DND-41 (cell line): ENCODE measurements at regions not wholly inside any gene's neighbourhood (a gene's known extent, or its start where the extent isn't known, plus 50 kb on each side); places are given as distances from the start of the nearest gene placed in this dataset.

ENCODE experiments used
- ATAC-seq: fragments of 200-7000 bp; cut with Tn5 transposase; 3 replicates; pipeline ENCODE4 v1.9.1; 2021; ENCODE audit warnings: low read depth; ENCODE audit not compliant: insufficient read depth
- DNase-seq: peaks from one replicate; pipeline ENCODE4 v3.0.0-alpha.2; 2020
- H2AFZ ChIP-seq: 2 replicates; pipeline ENCODE4 v1.6.0; 2012; ENCODE audit warnings: low read depth, low read length
- H3K27ac ChIP-seq: 2 replicates; pipeline ENCODE4 v1.5.1; 2012; ENCODE audit warnings: low read length, inconsistent platforms
- H3K27me3 ChIP-seq: fragments of 200-600 bp; sonication (generic); 2 replicates; pipeline ENCODE4 v1.6.0; 2012; ENCODE audit warnings: low read length, mild to moderate bottlenecking, inconsistent platforms; ENCODE audit not compliant: insufficient read depth, poor library complexity
- H3K36me3 ChIP-seq: 2 replicates; pipeline ENCODE4 v1.5.1; 2012; ENCODE audit warnings: low read length, inconsistent platforms; ENCODE audit not compliant: insufficient read depth
- H3K4me1 ChIP-seq: 2 replicates; pipeline ENCODE4 v1.5.1; 2012; ENCODE audit warnings: mild to moderate bottlenecking, low read length; ENCODE audit not compliant: insufficient read depth
- H3K4me2 ChIP-seq: 2 replicates; pipeline ENCODE4 v1.6.0; 2012; ENCODE audit warnings: mild to moderate bottlenecking, moderate library complexity, low read length, inconsistent platforms; ENCODE audit not compliant: insufficient read depth
- H3K4me3 ChIP-seq, 2 experiments: fragments of 200-600 bp in 1 of 2; shearing (Covaris generic) in 1 of 2; 2 replicates each; pipeline ENCODE4 v1.5.1; 2012 to 2016; ENCODE audit warnings: inconsistent platforms in 2 of 2, low read length in 2 of 2, mild to moderate bottlenecking in 2 of 2, low read depth in 1 of 2, moderate library complexity in 1 of 2
- H3K79me2 ChIP-seq: 2 replicates; pipeline ENCODE4 v1.6.0; 2012; ENCODE audit warnings: low read length, inconsistent platforms; ENCODE audit not compliant: insufficient read depth
- H3K9ac ChIP-seq: 2 replicates; pipeline ENCODE4 v1.6.0; 2012; ENCODE audit warnings: low read depth, mild to moderate bottlenecking, inconsistent platforms, low read length, moderate library complexity
- H3K9me3 ChIP-seq: 2 replicates; pipeline ENCODE4 v1.5.1; 2012; ENCODE audit warnings: low read length, moderate library complexity, mild to moderate bottlenecking, inconsistent platforms; ENCODE audit not compliant: insufficient read depth, severe bottlenecking
- H4K20me1 ChIP-seq: 2 replicates; pipeline ENCODE4 v1.6.0; 2012; ENCODE audit warnings: low read length; ENCODE audit not compliant: insufficient read depth
- EZH2 ChIP-seq: IDR thresholded peaks from 3 replicates; pipeline ENCODE4 v1.6.1; 2012; ENCODE audit warnings: borderline replicate concordance, low read depth, mild to moderate bottlenecking, moderate library complexity, low read length, inconsistent platforms; ENCODE audit not compliant: severe bottlenecking
- TF ChIP-seq, protein P1 (sequence below): IDR thresholded peaks from 2 replicates; pipeline ENCODE4 v1.5.1; 2012; ENCODE audit warnings: borderline replicate concordance, low read length, moderate library complexity, mild to moderate bottlenecking; ENCODE audit not compliant: poor library complexity, severe bottlenecking; ENCODE audit errors: extremely low read depth

DNA sequence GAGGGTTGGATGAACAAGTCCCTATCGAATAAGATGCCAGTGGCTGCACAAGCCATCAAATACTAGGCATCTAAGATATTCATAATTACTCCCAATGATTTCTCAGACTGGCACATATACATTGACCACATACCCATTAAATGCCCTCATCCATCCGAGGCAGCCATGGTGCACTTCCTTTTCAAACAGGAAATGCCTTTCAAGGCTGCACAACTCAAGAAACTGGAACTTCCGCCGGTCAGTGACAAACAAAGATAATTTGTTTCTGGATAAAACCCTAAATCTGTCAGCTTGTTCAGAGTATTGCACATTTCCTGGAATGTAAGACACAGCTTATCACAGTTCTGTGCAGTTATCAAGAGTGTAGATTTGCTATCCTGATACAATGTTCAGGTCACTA lies 203.7 kb downstream of the RMST start:
- no peak for ATAC-seq
- Histone ChIP-seq H3K4me3 (no peak overlapping the region), H3K36me3 (no peaks in the 10 kb centered on the region)

DNA sequence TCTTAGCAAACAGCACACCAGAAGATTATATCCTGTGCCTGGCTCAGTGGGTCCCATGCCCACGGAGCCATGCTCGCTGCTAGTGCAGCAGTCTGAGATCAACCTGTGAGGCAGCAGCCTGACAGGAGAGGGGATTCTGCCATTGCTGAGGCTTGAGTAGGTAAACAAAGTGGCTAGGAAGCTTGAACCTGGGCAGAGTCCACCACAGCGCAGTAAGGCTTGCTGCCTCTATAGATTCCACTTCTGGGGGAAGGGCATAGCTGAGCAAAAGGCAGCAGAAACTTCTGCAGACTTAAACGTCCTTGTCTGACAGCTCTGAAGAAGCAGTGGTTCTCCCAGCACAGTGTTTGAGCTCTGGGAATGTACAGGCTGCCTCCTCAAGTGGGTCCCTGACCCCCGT lies 210.3 kb downstream of the RMST start:
- TF ChIP-seq EZH2: no peak
- TF ChIP-seq, protein P1, sequence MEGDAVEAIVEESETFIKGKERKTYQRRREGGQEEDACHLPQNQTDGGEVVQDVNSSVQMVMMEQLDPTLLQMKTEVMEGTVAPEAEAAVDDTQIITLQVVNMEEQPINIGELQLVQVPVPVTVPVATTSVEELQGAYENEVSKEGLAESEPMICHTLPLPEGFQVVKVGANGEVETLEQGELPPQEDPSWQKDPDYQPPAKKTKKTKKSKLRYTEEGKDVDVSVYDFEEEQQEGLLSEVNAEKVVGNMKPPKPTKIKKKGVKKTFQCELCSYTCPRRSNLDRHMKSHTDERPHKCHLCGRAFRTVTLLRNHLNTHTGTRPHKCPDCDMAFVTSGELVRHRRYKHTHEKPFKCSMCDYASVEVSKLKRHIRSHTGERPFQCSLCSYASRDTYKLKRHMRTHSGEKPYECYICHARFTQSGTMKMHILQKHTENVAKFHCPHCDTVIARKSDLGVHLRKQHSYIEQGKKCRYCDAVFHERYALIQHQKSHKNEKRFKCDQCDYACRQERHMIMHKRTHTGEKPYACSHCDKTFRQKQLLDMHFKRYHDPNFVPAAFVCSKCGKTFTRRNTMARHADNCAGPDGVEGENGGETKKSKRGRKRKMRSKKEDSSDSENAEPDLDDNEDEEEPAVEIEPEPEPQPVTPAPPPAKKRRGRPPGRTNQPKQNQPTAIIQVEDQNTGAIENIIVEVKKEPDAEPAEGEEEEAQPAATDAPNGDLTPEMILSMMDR: no peak
- no peak overlapping the region for H3K9ac ChIP-seq
- H3K4me2 ChIP-seq: no peak overlapping the region
- no peak overlapping the region for H2AFZ ChIP-seq
- no peak for DNase-seq
- no peaks in the 10 kb centered on the region for H3K79me2 ChIP-seq
- H3K27me3 ChIP-seq: no peaks in the 10 kb centered on the region
- peaks cover 7% of the 10 kb centered on the region for H3K4me1 ChIP-seq
- ATAC-seq: no peak
- H3K27ac ChIP-seq: peak overlapping the region; percentile 40; the same call in 1 of the 2 replicates
- H3K4me3 ChIP-seq: no peak overlapping the region
- H3K36me3 ChIP-seq: no peaks in the 10 kb centered on the region
- H3K9me3 ChIP-seq: peaks cover 10% of the 10 kb centered on the region
- no peaks in the 10 kb centered on the region for H4K20me1 ChIP-seq

More for the DNA sequence above, 203.7 kb downstream of the RMST start:
- no peak overlapping the region for H2AFZ ChIP-seq
- TF ChIP-seq, protein P1: no peak
- no peak for TF ChIP-seq EZH2
- H3K27me3 ChIP-seq: no peaks in the 10 kb centered on the region
- H3K79me2 ChIP-seq: no peaks in the 10 kb centered on the region
- H3K9ac ChIP-seq: no peak overlapping the region
- no peaks in the 10 kb centered on the region for H3K4me1 ChIP-seq
- no peaks in the 10 kb centered on the region for H4K20me1 ChIP-seq
- DNase-seq: no peak
- H3K27ac ChIP-seq: no peak overlapping the region
- H3K9me3 ChIP-seq: peaks cover 5% of the 10 kb centered on the region
- no peak overlapping the region for H3K4me2 ChIP-seq

DNA sequence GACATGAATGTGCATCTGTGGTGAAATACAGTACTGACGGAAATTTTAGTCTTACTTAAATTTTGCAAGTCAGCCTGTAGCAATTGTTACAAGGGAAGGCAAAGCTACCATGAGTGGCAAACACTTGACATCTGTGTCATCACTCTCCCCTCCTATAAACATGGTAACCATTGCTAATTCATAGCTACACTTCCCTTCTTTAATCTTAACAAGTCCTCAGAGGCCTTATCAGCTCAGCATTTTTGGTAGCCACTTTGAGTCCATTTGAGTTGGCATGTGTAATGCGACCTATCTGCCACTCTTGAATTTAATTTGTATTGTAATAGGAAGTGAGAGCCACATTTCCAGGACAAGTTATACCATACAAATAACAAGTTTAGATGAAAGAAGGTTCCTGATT lies 218.1 kb downstream of the RMST start:
- Histone ChIP-seq H3K27me3 (no peaks in the 10 kb centered on the region), H3K27ac (no peak overlapping the region), H3K9ac (no peak overlapping the region), H4K20me1 (no peaks in the 10 kb centered on the region), H3K4me1 (no peaks in the 10 kb centered on the region), H3K36me3 (no peaks in the 10 kb centered on the region), H2AFZ (no peak overlapping the region), H3K79me2 (no peaks in the 10 kb centered on the region), H3K4me3 (no peak overlapping the region), H3K9me3 (no peaks in the 10 kb centered on the region), H3K4me2 (no peak overlapping the region)
- DNase-seq (no peak), ATAC-seq (no peak)
- TF ChIP-seq EZH2: no peak

DNA sequence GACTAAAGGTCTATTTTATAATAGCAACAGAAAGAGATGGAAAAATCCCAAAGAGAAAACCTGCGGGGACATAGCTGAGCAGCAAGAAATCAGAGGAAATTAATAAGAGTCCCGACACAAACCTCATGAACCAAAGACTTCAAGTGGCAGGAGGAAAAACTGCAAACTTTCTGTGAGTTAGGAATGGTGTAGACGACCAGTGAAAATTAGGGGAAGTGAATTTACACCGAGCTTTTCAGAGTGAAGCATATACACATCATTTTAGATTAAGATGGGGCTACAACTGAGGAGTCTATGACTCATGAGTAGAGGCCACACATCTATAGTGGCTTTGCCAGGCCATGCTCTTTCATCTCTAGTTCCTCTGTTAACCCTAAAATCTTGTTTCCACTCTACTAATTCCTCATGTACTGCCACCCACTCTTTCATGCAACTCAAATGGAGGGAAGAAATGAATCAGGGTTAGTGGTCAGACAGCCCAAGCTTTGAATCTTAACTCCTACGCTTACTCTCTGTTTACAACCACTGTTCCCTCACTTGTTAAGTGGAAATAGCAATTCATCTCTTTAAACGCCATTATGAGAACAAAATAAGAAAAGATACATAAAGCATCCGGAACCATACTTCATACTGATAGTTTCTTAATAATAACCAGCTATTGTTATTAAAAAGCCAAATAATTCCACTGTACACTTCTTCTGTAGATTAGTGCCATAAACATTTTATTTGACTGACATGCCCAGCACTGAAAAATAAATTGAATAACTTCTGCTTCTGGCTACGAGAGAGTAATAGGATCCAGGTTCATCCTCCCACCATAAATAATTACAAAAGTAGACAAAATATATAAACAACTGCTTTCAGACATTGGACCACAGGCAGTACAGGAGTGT lies 219.3 kb downstream of the RMST start:
- H3K9me3 ChIP-seq: no peaks in the 10 kb centered on the region
- no peak overlapping the region for H3K4me3 ChIP-seq
- H3K79me2 ChIP-seq: no peaks in the 10 kb centered on the region
- H3K4me2 ChIP-seq: no peak overlapping the region
- no peaks in the 10 kb centered on the region for H3K36me3 ChIP-seq
- ATAC-seq (no peak; the same call in 2 of the 3 replicates), DNase-seq (no peak)
- TF ChIP-seq, protein P1: no peak
- TF ChIP-seq EZH2: no peak
- H3K27me3 ChIP-seq: no peaks in the 10 kb centered on the region
- H4K20me1 ChIP-seq: no peaks in the 10 kb centered on the region
- H3K9ac ChIP-seq: no peak overlapping the region
- no peak overlapping the region for H2AFZ ChIP-seq
- H3K4me1 ChIP-seq: no peaks in the 10 kb centered on the region
- no peak overlapping the region for H3K27ac ChIP-seq
